Activated T-cell treated with anti-CD3 and anti-CD28 coated beads, Interleukin-2, amount 50 U/mL, for 72 hours (primary cell): ENCODE measurements at regions not wholly inside any gene's neighbourhood (a gene's known extent, or its start where the extent isn't known, plus 50 kb on each side); places are given as distances from the start of the nearest gene placed in this dataset.

ENCODE experiments used
- ATAC-seq, 2 donors: fragments of 150-1000 bp; cut with Tn5 transposase; replicated peaks in 1 of 2; 2 replicates each; pipeline ENCODE4 v1.10.0; 2021; ENCODE audit warnings: moderate library complexity in 2 of 2, mild to moderate bottlenecking in 1 of 2
- DNase-seq, 2 donors: peaks; one replicate each; pipeline ENCODE4 v3.0.0; 2021 to 2022; ENCODE audit warnings: mixed read lengths in 1 of 2
- H3K27ac Mint-ChIP-seq: one replicate; pipeline ENCODE4 v1.8.0; 2022; ENCODE audit warnings: mild to moderate bottlenecking, moderate library complexity, mixed read lengths
- H3K27me3 Mint-ChIP-seq: one replicate; pipeline ENCODE4 v1.8.0; 2022; ENCODE audit warnings: low read depth, mixed read lengths
- H3K36me3 Mint-ChIP-seq, 2 donors: one replicate each; pipeline ENCODE4 v1.8.0; 2022; ENCODE audit warnings: mixed read lengths in 2 of 2, mild to moderate bottlenecking in 1 of 2; ENCODE audit not compliant: insufficient read depth in 2 of 2
- H3K4me1 Mint-ChIP-seq: one replicate; pipeline ENCODE4 v1.8.0; 2022; ENCODE audit warnings: low read depth, mixed read lengths
- H3K4me3 Mint-ChIP-seq, 2 donors: one replicate each; pipeline ENCODE4 v1.8.0; 2022; ENCODE audit warnings: mild to moderate bottlenecking in 2 of 2, mixed read lengths in 2 of 2, moderate library complexity in 2 of 2
- H3K9me3 Mint-ChIP-seq, 2 donors: one replicate each; pipeline ENCODE4 v1.8.0; 2022; ENCODE audit warnings: mixed read lengths in 2 of 2

DNA sequence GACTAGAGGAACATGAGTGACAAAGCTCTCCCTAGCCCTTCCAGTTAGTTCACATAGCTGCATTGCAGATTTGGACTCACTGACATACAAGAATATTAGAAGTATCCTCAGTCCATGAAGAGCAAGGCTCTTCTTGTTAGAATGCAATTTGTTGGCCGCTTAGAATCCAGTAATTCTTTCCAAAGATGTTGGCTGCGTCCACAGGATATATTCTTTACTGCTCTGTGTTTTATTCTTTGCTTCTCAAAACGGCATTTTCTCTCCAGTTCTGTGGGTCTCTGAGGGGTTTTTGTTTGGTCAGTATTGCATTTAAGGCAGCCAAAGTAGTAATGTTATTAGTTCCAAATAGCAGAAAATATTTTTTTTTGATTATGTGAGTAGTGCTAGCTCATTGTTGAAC lies 588.6 kb downstream of the DNAJB9 start:
- H3K4me3 Mint-ChIP-seq: no peak overlapping the region
- H3K27ac Mint-ChIP-seq: no peak overlapping the region
- no peaks in the 10 kb centered on the region for H3K4me1 Mint-ChIP-seq
- H3K27me3 Mint-ChIP-seq: no peaks in the 10 kb centered on the region
- no peaks in the 10 kb centered on the region for H3K36me3 Mint-ChIP-seq
- DNase-seq: no peak
- no peak for ATAC-seq
- peaks cover 0 to 3% of the 10 kb centered on the region in 2 donors for H3K9me3 Mint-ChIP-seq

DNA sequence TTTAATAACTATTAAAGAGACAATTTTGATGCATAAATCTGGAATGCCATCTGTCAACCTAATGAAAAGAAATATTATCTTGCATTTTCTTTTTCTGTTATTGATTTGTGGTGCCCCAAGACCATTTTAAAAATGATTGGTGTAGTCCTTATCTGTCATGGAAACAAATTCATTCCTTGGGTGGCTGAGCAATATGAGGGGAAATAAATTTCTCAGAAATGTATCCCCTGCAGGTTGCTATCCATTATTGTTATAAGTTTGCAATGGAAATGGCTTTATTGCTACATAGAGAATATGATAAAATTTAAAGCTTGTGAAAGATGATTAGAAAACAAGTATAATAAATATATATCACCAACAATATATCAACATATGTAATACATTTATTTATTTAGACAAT lies 607.0 kb downstream of the DNAJB9 start:
- DNase-seq (no peak), ATAC-seq (no peak)
- no peak overlapping the region for H3K27ac Mint-ChIP-seq
- H3K9me3 Mint-ChIP-seq: peaks cover 2 to 3% of the 10 kb centered on the region in 2 donors
- H3K4me1 Mint-ChIP-seq: no peaks in the 10 kb centered on the region
- no peak overlapping the region for H3K4me3 Mint-ChIP-seq
- H3K36me3 Mint-ChIP-seq: peaks cover 0 to 1% of the 10 kb centered on the region in 2 donors
- H3K27me3 Mint-ChIP-seq: no peaks in the 10 kb centered on the region

DNA sequence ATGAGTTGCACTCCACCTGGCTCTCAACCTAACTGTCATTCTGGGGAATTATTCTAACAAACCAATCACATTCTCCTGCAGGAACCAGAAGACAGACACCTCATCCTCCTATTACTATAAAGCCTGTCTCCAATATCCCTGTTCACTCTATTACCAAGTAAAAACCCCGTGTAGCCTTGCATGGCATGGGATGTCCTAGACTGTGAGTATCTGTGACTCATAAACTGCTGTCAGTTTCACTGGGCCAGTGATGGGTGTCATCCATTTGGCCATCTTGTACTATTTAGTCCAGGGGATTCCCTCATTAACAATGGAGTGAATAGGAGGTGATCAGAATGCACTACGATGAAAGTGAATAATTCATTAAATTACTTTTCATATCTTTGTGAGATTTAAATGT lies 608.7 kb downstream of the DNAJB9 start:
- Mint-ChIP-seq H3K27me3 (no peaks in the 10 kb centered on the region), H3K36me3 (peaks cover 0 to 4% of the 10 kb centered on the region in 2 donors), H3K9me3 (peaks cover 2 to 3% of the 10 kb centered on the region in 2 donors), H3K27ac (no peak overlapping the region), H3K4me3 (no peak overlapping the region), H3K4me1 (no peaks in the 10 kb centered on the region)
- DNase-seq (no peak), ATAC-seq (no peak)

DNA sequence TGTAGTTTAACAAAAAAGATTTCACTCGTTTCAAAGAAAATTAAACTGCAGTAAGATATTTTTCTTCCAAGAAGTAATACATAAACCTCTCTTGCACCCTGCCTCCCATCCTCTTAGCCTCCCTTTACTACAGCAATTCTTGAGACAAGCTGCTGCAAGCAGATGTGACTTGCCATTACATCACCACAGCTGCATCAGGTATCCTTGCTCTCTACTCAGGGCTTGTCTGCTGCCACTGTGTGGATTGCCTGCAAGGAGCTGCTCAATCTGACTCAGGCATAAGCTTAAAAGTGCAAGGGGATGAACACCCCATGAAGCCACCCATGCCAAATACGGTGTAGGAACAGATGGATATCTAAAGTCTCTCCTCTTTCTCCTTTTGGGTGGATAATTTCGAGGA lies 609.9 kb downstream of the DNAJB9 start:
- Mint-ChIP-seq H3K36me3 (peaks cover 0 to 4% of the 10 kb centered on the region in 2 donors), H3K4me1 (no peaks in the 10 kb centered on the region), H3K27ac (no peak overlapping the region), H3K4me3 (no peak overlapping the region), H3K9me3 (peaks cover 2 to 5% of the 10 kb centered on the region in 2 donors), H3K27me3 (no peaks in the 10 kb centered on the region)
- no peak for DNase-seq
- no peak for ATAC-seq

DNA sequence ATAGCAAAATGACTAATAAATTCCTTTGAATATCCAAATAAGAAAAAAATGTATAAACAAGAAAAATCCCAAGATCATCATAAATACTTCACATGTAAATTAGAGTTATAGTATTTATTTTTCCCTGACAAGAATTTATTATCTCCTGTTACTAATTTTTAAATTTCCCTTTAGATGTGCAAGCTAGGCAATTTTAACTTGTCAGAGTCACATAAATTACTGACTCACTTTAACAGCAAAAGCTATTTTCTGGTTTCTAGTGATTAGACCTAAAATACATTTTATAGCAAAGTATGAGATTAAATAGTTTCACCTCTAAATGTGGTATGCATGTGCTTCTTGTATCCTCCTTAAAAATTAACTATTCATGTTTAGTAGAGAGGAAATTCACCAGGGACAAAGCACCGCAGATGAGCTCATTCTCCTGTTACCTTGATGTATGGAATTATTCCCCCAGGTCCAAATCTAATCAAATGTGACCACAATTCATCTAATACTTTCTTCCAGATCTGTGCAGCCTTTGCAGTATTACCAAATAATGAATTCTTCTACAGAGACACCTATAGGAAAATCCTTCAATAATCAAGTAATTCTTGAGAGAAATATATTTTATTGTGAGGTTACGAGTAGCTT lies 621.2 kb downstream of the DNAJB9 start:
- Mint-ChIP-seq H3K27ac (no peak overlapping the region), H3K4me1 (no peaks in the 10 kb centered on the region), H3K9me3 (peaks cover 3 to 6% of the 10 kb centered on the region in 2 donors), H3K27me3 (no peaks in the 10 kb centered on the region), H3K36me3 (peaks cover 0 to 3% of the 10 kb centered on the region in 2 donors), H3K4me3 (no peak overlapping the region)
- DNase-seq (no peak), ATAC-seq (no peak)

DNA sequence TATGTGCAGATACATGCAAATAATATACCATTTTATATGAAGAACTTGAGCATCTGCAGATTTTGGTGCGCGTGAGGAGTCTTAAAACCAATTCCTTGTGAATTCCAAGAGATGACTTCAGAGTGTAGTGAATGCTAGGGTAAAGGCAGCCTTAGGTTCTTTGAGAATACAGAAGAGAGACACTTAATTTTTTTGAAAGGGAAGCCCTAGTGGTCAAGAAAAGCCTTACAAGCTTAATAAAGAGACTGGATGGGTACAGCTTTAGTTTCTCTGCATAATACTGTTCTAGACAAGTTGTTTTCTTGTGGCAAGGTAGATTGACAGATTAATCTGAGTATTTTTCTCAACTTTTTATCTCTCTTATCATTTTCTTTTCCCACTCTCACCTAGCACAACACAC lies 636.5 kb downstream of the DNAJB9 start:
- Mint-ChIP-seq H3K9me3 (peaks cover 10 to 11% of the 10 kb centered on the region in 2 donors), H3K27me3 (no peaks in the 10 kb centered on the region), H3K27ac (no peak overlapping the region), H3K36me3 (no peaks in the 10 kb centered on the region), H3K4me1 (no peaks in the 10 kb centered on the region), H3K4me3 (no peak overlapping the region)
- ATAC-seq (no peak), DNase-seq (no peak)

DNA sequence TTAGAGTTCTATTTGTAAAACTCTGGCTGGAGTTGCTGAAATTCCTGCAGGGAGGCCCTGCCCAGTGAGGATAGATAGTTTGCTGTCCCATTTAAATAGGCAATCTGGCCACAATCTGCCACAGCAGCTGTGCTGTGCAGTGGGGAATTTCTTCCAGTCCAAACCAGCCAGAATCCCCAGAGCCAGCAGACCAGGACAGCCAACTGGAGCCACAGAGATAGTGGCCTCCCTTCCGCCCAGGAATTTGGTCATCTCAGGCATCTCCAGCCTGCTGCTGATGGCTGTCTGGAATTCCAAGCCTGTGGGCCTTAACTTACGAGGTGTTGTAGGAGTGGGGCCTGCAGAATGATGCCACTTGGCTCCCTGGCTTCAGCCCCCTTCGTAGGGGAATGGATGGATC lies 643.4 kb downstream of the DNAJB9 start:
- no peaks in the 10 kb centered on the region for H3K4me1 Mint-ChIP-seq
- no peak overlapping the region for H3K4me3 Mint-ChIP-seq
- no peak overlapping the region for H3K27ac Mint-ChIP-seq
- no peak for DNase-seq
- ATAC-seq: no peak
- peaks cover 0 to 4% of the 10 kb centered on the region in 2 donors for H3K9me3 Mint-ChIP-seq
- no peaks in the 10 kb centered on the region for H3K36me3 Mint-ChIP-seq
- no peaks in the 10 kb centered on the region for H3K27me3 Mint-ChIP-seq

DNA sequence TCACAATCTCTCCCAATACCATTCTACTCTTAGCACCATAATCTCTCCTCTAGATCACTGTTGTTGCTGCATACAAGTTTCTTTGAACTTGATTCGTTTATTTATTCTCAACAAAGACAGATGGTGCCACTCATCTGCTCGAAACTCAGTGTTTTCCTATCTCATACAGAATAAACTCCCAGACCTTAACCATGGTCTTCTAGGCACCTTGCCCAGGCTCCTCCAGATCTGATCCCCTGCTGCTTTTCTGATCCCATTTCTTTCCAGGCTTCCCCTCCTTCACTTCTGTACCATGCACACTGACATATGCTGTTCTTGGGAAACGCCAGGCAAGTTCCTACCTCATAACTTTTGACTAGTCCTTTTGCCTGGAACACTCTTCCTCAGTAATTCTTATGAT lies 645.7 kb downstream of the DNAJB9 start:
- no peak for DNase-seq
- Mint-ChIP-seq H3K36me3 (no peaks in the 10 kb centered on the region), H3K27me3 (no peaks in the 10 kb centered on the region), H3K9me3 (peaks cover 0 to 2% of the 10 kb centered on the region in 2 donors), H3K4me1 (no peaks in the 10 kb centered on the region), H3K4me3 (no peak overlapping the region), H3K27ac (no peak overlapping the region)
- no peak for ATAC-seq

DNA sequence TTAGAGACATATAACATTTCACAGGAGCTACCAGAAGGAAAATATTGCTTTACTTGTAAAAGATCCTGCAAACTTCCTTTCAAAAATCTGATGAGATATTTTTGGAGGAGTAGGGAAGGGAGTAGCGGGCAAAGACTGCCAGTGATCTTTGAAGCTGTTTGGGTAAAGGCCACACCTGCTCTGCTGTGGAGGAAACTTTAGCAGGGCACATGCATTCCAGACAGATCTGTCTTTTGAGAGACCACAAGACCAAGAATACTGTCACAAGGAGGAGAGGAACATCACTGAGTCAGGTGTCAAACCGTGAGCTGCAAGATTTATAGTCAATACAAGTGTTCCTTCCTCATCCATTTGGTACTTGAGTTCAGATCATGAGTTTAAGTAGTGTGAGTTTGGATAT lies 654.4 kb downstream of the DNAJB9 start:
- no peak for ATAC-seq
- H3K27me3 Mint-ChIP-seq: no peaks in the 10 kb centered on the region
- DNase-seq: no peak
- H3K9me3 Mint-ChIP-seq: peaks cover 0 to 2% of the 10 kb centered on the region in 2 donors
- no peak overlapping the region for H3K4me3 Mint-ChIP-seq
- no peaks in the 10 kb centered on the region for H3K36me3 Mint-ChIP-seq
- no peaks in the 10 kb centered on the region for H3K4me1 Mint-ChIP-seq
- no peak overlapping the region for H3K27ac Mint-ChIP-seq

DNA sequence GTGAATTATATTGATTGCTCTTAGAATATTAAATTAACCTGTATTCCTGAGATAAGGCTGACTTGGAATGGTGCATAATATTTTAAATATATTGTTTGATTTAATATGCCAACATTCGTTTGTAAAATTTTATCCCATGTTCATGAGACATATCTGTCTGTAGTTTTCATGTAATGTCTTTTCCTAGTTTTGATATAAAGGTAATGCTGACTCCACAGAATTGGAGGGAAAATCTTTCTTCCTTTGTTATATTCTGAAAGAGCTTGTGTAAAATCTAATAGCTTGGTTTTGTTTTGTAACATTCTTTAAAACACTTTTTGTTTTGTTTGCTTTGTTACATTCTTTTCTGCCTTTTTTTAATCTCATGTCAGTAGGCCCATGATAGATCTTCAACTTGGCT lies 657.0 kb downstream of the DNAJB9 start:
- ATAC-seq: no peak
- Mint-ChIP-seq H3K4me1 (no peaks in the 10 kb centered on the region), H3K4me3 (no peak overlapping the region), H3K27ac (no peak overlapping the region), H3K36me3 (no peaks in the 10 kb centered on the region), H3K27me3 (no peaks in the 10 kb centered on the region), H3K9me3 (peaks cover 0 to 2% of the 10 kb centered on the region in 2 donors)
- no peak for DNase-seq

DNA sequence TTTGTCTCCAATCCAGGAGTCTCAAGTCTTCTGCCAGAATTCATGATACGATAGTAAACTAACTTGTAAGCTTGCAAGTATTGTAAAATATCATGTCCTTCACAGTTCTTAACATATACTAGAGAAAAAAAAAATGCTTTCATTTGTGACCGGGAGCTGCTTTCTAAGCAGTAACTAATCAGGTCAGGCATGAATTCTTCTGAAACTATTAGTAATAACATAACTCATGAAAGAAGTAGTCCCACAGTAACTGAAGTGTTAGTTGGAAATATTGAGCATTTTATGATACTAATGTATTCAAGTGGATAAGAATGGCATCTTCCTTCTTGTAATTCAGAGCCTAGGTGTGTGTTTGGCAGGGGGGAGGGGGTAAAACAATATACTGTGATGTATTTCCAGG lies 665.6 kb downstream of the DNAJB9 start:
- H3K4me1 Mint-ChIP-seq: no peaks in the 10 kb centered on the region
- no peak overlapping the region for H3K27ac Mint-ChIP-seq
- ATAC-seq (no peak), DNase-seq (no peak)
- H3K36me3 Mint-ChIP-seq: no peaks in the 10 kb centered on the region
- H3K27me3 Mint-ChIP-seq: no peaks in the 10 kb centered on the region
- peaks cover 0 to 3% of the 10 kb centered on the region in 2 donors for H3K9me3 Mint-ChIP-seq
- H3K4me3 Mint-ChIP-seq: no peak overlapping the region

DNA sequence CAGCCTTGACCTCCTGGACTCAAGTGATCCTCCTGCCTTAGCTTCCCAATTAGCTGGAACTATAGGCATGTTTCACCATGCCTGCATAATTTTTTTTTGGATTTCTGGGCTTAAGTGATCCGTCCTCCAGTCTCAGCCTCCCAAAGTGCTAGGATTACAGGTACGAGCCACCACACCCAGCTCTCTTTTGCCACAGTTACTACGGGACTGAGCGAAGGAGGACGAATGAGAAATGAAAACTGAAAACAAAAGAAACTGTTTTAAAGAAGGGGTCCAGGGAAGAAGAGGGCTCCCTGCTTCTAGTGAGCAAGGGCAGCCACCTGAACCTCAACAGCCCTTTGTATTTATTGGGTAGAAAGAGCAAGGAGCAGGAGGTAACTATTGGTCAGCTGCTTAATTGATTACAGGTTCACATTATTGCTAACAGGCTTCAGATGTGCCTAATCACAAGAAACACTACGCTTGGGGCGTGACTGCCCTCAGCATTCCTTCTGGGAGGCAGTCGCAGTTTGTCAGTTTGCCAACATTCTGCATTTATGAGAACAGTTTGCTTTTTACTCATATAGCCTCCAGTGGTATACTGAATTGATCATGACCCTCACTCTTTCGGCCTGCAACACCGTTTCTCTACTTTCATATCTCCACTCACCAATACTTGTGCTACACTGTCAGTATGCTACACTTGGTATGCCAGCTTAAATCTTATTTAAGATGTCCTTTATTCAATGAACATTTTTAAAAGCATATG lies 676.8 kb downstream of the DNAJB9 start:
- no peak for DNase-seq
- Mint-ChIP-seq H3K4me1 (no peaks in the 10 kb centered on the region), H3K9me3 (peaks cover 0 to 4% of the 10 kb centered on the region in 2 donors), H3K36me3 (no peaks in the 10 kb centered on the region), H3K4me3 (no peak overlapping the region), H3K27ac (no peak overlapping the region), H3K27me3 (no peaks in the 10 kb centered on the region)
- ATAC-seq: no peak

DNA sequence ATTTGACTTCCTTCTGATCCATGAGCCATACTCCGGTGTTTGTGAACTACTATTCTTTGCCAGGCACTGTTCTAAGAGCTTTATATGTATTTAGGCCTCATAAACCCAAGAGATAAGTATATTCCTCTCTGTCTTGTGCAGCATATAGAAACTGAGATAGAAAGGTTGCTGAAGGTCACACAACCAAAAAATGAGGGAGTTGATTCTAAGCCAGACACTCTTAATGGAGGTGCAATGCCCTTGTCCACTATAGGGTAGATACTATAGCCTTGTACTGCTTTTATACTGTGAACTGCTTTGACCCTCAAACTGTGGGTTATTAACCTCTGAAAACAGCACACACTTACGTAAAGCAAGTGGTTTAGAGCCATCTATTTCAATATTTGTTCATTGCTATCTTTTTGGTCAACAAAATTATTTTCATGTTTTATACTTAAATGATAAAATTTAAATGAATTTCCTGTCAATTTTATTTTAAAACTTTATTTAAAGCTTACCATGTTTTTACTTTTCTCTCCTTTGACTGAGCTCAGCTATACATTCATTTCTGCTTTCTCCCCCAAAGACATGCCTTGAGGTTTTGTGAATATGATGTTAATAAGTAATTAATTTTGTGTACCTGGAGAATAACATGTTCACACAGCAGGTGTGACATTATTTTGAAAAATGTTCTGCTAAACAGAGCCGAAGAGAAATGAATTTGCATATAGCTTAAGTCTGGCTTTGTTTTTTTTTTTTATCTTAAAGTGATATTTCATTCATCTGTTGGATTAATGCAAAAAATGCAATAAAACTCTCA lies 687.3 kb downstream of the DNAJB9 start:
- peaks cover 0 to 2% of the 10 kb centered on the region in 2 donors for H3K9me3 Mint-ChIP-seq
- no peak overlapping the region for H3K4me3 Mint-ChIP-seq
- no peaks in the 10 kb centered on the region for H3K27me3 Mint-ChIP-seq
- ATAC-seq: no peak
- H3K27ac Mint-ChIP-seq: no peak overlapping the region
- no peak for DNase-seq
- H3K4me1 Mint-ChIP-seq: no peaks in the 10 kb centered on the region
- H3K36me3 Mint-ChIP-seq: no peaks in the 10 kb centered on the region
